ENCODE measurements at regions not wholly inside any gene's neighbourhood (a gene's known extent, or its start where the extent isn't known, plus 50 kb on each side); places are given as distances from the start of the nearest gene placed in this dataset.

DNA sequence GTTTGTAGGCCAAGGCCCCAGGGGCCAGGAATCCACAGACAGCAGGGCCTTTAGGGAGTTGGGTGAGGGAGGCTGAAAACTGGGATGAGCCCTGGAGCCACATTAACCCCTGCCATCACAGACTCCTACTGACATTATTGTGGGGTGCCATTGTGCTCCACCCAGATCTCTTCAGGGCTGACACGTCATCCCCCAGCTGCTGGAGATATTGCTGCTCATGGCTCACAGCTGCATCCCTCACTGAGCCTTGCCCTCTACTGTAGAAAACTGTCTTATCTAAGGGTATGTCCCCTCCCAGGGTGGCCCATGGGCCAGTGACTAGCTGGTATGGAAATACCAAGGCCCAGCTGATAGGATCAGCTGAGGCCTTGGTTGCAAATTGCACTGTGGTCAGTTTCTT, 87.3 kb upstream of the PRR23C start:
- TF ChIP-seq, protein P1, sequence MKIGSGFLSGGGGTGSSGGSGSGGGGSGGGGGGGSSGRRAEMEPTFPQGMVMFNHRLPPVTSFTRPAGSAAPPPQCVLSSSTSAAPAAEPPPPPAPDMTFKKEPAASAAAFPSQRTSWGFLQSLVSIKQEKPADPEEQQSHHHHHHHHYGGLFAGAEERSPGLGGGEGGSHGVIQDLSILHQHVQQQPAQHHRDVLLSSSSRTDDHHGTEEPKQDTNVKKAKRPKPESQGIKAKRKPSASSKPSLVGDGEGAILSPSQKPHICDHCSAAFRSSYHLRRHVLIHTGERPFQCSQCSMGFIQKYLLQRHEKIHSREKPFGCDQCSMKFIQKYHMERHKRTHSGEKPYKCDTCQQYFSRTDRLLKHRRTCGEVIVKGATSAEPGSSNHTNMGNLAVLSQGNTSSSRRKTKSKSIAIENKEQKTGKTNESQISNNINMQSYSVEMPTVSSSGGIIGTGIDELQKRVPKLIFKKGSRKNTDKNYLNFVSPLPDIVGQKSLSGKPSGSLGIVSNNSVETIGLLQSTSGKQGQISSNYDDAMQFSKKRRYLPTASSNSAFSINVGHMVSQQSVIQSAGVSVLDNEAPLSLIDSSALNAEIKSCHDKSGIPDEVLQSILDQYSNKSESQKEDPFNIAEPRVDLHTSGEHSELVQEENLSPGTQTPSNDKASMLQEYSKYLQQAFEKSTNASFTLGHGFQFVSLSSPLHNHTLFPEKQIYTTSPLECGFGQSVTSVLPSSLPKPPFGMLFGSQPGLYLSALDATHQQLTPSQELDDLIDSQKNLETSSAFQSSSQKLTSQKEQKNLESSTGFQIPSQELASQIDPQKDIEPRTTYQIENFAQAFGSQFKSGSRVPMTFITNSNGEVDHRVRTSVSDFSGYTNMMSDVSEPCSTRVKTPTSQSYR (CRISPR knock-in tag; IDR thresholded peaks at IDR 0.05) = no peak
- TF ChIP-seq, protein P2, sequence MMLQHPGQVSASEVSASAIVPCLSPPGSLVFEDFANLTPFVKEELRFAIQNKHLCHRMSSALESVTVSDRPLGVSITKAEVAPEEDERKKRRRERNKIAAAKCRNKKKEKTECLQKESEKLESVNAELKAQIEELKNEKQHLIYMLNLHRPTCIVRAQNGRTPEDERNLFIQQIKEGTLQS (CRISPR knock-in tag; conservative IDR thresholded peaks at IDR 0.05) = no peak
- TF ChIP-seq, protein P3, sequence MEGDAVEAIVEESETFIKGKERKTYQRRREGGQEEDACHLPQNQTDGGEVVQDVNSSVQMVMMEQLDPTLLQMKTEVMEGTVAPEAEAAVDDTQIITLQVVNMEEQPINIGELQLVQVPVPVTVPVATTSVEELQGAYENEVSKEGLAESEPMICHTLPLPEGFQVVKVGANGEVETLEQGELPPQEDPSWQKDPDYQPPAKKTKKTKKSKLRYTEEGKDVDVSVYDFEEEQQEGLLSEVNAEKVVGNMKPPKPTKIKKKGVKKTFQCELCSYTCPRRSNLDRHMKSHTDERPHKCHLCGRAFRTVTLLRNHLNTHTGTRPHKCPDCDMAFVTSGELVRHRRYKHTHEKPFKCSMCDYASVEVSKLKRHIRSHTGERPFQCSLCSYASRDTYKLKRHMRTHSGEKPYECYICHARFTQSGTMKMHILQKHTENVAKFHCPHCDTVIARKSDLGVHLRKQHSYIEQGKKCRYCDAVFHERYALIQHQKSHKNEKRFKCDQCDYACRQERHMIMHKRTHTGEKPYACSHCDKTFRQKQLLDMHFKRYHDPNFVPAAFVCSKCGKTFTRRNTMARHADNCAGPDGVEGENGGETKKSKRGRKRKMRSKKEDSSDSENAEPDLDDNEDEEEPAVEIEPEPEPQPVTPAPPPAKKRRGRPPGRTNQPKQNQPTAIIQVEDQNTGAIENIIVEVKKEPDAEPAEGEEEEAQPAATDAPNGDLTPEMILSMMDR (IDR thresholded peaks at IDR 0.05) = no peak
- TF ChIP-seq NFE2L1 (CRISPR knock-in tag; IDR thresholded peaks at IDR 0.05) = no peak
- no peak for TF ChIP-seq FOXJ3 (CRISPR knock-in tag; IDR thresholded peaks at IDR 0.05; ENCODE audit: borderline replicate concordance)
- TF ChIP-seq KAT7 (CRISPR knock-in tag; IDR thresholded peaks at IDR 0.05; ENCODE audit: borderline replicate concordance) = no peak
- TF ChIP-seq, protein P4, sequence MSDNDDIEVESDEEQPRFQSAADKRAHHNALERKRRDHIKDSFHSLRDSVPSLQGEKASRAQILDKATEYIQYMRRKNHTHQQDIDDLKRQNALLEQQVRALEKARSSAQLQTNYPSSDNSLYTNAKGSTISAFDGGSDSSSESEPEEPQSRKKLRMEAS (CRISPR knock-in tag; IDR thresholded peaks at IDR 0.05) = no peak

All from WTC11 (cell line).